NCI-H460 (cell line): ENCODE measurements at regions not wholly inside any gene's neighbourhood (a gene's known extent, or its start where the extent isn't known, plus 50 kb on each side); places are given as distances from the start of the nearest gene placed in this dataset.

Experiments used
- DNase-seq: peaks from one replicate; pipeline ENCODE4 v3.0.0-alpha.2; 2016; ENCODE audit warnings: low read depth; ENCODE audit errors: extremely low read depth

DNA sequence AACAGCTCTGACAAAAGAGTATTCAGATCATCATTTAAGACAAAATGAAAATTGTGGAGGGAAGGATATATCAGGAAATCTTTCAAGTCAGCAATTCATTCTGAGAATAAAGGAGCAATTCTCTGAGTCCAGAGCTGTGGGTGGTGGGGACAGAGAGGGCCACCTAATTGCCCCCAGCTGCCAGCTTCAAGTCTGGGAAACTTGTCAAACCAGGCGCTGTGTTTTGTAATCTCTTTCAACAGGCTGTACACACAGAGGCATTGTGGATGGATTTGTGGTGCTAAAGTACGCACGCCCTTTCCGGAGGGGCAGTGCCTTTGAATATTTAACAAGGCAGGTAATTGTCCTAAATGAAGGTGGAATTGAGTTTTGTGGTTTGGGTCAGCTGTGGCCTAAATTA lies 591.1 kb upstream of the BOD1L1 start:
- no peak for DNase-seq

DNA sequence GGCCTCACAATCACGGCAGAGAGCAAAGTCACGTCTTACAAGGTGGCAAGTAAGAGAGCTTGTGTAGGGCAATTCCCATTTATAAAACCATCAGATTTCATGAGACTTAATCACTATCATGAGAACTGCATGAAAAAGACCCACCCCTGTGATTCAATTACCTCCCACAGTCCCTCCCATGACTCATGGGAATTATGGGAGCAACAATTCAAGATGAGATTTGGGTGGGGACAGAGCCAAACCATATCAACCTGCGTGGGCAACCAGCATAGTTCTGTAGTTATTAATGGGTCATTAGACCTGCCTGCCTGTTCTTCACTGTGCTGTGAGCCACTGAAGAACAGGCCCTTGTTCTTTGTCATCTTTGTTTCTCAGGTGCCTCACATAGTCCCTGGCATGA lies 593.7 kb upstream of the BOD1L1 start:
- DNase-seq, result no peak

- no peak for DNase-seq
Observed at GRCh38 chr4:14222377-14223029, 595.0 kb upstream of the BOD1L1 start.

DNA sequence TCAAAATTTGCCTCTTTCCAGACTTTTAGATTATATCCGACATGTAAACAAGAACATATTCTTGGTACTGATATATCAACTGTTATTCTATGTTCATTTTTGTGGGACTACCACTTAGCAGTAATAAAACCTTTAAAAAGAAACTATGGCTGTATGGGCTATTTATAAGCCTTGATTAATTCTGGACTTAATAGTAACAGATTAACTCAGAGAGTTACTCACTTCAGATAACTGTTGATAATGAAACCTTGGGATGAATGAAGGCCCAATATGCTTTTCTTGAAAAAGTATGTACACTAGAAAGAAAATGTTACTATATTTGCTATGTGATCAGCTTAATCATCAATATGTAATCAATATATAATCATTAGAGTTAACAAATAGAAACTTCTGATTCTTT lies 595.9 kb upstream of the BOD1L1 start:
- no peak for DNase-seq

- DNase-seq, result no peak
Observed at GRCh38 chr4:14225688-14226207, 598.2 kb upstream of the BOD1L1 start.

DNA sequence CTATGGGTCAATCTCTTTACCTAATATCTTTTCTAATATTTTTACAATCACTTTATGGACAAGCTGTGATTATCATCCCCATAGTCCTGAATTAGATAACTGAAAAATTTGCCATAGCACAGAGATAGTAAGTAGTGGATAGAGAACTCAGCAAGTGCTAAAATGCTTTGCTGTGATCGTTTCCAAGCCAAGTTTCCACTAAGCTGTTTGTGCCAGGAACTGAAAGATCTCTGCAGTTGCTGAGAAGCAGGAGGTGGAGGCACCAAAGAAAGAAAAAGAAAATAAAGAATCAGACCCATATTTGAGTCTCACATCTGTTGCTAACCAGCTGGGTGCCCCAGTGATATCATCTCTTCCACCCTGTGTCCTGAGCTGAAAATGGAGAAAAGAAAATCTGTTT lies 605.6 kb upstream of the BOD1L1 start:
- no peak for DNase-seq

GRCh38 chr4:14234307-14234706 lies 606.8 kb upstream of the BOD1L1 start:
- no peak for DNase-seq

- DNase-seq, result no peak
Observed at GRCh38 chr4:14236359-14236758, 608.8 kb upstream of the BOD1L1 start.

GRCh38 chr4:14237911-14238310 lies 610.4 kb upstream of the BOD1L1 start:
- DNase-seq, result no peak

DNA sequence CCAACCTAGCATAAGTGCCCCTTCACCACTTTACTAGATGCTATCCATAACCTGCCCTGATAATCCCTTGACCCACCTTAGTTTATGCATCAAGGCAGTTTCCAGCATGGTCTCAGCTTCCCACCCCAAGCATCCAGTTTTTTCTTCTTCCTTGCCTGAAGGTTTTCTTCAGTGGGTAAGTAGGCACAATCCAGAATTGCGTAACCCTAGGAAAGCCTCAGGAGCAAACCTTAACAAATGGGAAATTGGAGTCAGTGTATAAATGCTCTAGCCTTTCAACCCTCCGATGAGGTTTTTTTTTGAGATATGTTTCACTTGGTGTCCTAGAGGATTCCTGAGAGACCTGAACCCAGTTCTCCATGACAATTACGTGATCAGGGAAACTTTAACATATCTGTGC lies 614.0 kb upstream of the BOD1L1 start:
- no peak for DNase-seq

DNA sequence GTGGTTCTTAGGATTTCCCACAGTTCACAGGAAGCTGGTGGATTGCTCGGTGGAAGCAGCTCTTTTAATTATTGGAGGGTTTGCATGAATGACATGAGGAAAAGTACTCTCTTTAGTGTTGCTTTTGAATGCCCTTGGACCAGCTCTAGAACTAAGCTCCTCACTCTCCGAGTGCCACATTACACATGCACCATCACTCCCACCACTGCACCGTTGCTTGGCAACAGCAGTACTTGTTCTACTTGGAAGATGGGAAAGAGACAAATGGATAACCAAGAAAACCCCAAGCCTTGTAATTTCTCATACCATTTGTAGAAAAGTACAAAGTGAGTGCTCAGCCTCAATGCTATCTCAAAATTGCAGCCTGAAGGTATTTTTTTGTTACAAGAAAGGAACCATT lies 620.2 kb upstream of the BOD1L1 start:
- no peak for DNase-seq

DNA sequence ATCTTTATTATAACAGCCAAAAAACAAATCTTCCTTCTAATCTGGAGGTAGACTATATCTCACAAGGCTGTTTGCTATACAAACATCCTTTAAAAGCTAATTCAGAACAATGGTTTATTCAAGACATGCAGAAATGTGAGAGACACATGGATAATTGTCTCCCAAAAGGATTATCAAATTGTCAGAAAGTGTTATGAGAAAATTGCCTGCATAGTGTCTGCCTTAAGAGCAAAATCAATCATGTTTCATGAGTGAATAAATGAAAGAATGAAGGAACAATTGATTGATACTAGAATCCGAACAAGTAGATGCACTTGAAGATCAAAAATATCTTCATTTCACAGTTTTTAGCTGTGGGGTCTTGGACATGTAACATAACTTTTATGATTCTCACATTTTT lies 621.7 kb upstream of the BOD1L1 start:
- no peak for DNase-seq

DNA sequence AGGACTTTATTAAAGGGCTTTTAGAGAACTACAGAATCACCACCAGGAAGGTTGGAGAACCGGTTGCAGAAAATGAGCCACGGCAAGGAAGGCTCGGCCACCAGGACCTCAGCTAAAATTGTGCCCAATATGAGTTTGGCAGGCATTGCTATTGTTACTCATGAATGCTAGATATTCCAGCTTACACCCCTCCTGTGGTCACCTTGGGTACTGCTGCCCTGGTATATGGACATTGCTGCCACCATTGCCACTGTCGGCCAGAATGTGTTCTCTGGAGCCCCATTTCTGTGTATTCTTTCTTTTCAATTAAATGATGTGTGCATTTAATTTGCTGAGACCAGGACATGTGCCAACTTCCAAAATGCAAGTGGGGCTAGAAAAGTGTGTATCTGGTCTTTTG lies 626.7 kb upstream of the BOD1L1 start:
- DNase-seq, result no peak

GRCh38 chr4:14254926-14255325 lies 627.4 kb upstream of the BOD1L1 start:
- DNase-seq, result no peak

- DNase-seq, result no peak
Observed at GRCh38 chr4:14257903-14258302, 630.4 kb upstream of the BOD1L1 start.

DNA sequence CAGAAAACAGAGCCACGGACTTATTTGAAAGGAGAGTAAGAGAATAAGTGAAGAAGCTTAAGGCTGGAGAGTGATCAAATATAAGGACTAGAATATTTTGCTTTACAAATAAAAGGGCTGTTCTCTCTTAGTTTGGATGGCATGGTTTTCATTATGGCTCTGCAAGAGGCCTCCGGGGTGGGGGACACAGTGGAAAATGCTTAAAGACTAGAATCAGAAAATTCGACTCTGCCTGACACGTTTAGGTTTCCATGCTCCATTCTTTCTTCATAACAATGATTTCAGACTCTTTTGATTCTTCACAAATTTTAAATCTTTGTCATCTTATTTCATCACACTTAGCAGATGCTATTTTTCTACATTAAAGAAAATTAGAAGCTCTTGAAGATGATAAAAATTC lies 632.4 kb upstream of the BOD1L1 start:
- no peak for DNase-seq

GRCh38 chr4:14260591-14260990 lies 633.1 kb upstream of the BOD1L1 start:
- DNase-seq, result no peak

- no peak for DNase-seq
Observed at GRCh38 chr4:14262221-14262620, 634.7 kb upstream of the BOD1L1 start.

GRCh38 chr4:14264437-14264836 lies 636.9 kb upstream of the BOD1L1 start:
- no peak for DNase-seq

- DNase-seq, result no peak
Observed at GRCh38 chr4:14265651-14266050, 638.1 kb upstream of the BOD1L1 start.

- DNase-seq, result no peak
Observed at GRCh38 chr4:14267373-14268060, 640.0 kb upstream of the BOD1L1 start.

DNA sequence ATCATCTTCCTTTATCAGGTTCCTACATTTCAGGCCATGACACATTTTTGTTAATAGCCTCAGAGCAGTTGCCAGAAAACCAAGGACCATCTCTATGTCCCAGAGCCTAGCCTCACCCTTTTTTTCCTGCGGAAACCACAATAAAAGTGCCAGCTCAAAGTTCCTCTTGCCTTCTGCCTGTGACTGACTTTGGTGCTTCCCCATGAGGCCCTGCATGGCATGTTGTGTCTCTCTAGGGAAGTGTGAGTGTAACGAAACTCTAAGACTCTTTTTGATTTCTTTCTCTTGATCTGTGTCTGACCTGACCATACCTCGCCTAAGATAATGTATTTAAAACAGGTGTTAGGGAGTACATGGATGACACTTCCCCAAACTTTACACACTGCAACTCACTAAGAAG lies 642.3 kb upstream of the BOD1L1 start:
- DNase-seq, result no peak

DNA sequence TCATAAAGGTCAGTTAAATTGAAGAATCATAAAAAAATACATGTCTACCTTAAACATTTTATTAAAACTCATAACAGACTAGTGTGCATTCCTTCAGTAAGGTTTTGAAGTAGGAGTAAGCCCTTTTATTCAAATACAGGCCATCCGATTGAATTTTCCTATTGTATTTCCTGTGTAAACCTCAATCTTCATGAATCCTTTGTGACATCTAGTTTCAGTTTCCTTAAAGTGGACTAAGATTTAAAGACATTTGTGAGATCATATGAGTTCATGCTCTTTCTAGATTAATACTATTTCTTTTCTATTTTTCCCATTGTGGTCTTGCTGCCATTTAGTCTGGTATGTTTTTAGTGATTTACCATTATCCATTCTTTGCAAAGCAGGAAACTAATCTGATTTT lies 644.7 kb upstream of the BOD1L1 start:
- no peak for DNase-seq
